DOHH2 (cell line): ENCODE measurements at regions not wholly inside any gene's neighbourhood (a gene's known extent, or its start where the extent isn't known, plus 50 kb on each side); places are given as distances from the start of the nearest gene placed in this dataset.

ENCODE experiments used
- H3F3A ChIP-seq: fragments of 200-600 bp; sonication (generic), shearing (Covaris generic); 2 replicates; pipeline ENCODE4 v1.6.0; 2016; ENCODE audit warnings: antibody characterized with exemption, mild to moderate bottlenecking; ENCODE audit not compliant: control insufficient read depth, insufficient read depth
- H3K27ac ChIP-seq: fragments of 200-600 bp; sonication (generic); 2 replicates; pipeline ENCODE4 v1.5.1; 2014; ENCODE audit warnings: low read depth, mild to moderate bottlenecking, low read length, moderate library complexity
- H3K27me3 ChIP-seq: fragments of 200-600 bp; sonication (generic); 2 replicates; pipeline ENCODE4 v1.6.1; 2014; ENCODE audit warnings: mild to moderate bottlenecking, low read length, mixed read lengths; ENCODE audit not compliant: control insufficient read depth
- H3K36me3 ChIP-seq: fragments of 200-600 bp; sonication (generic); 2 replicates; pipeline ENCODE4 v1.6.1; 2014; ENCODE audit warnings: mild to moderate bottlenecking, low read length, moderate library complexity, mixed read lengths; ENCODE audit not compliant: control insufficient read depth
- H3K4me1 ChIP-seq: fragments of 200-600 bp; sonication (generic); 2 replicates; pipeline ENCODE4 v1.6.1; 2014; ENCODE audit warnings: mild to moderate bottlenecking, low read length, mixed read lengths; ENCODE audit not compliant: control insufficient read depth
- H3K4me2 ChIP-seq: fragments of 200-600 bp; sonication (generic); 2 replicates; pipeline ENCODE4 v1.6.0; 2014; ENCODE audit warnings: mild to moderate bottlenecking, low read length, moderate library complexity
- H3K4me3 ChIP-seq: fragments of 200-600 bp; sonication (generic); 2 replicates; pipeline ENCODE4 v1.5.1; 2014; ENCODE audit warnings: mild to moderate bottlenecking, low read length, mixed read lengths
- H3K79me2 ChIP-seq: fragments of 200-600 bp; sonication (generic); 2 replicates; pipeline ENCODE4 v1.6.1; 2014; ENCODE audit warnings: mild to moderate bottlenecking, low read length, mixed read lengths; ENCODE audit not compliant: control insufficient read depth
- H3K9me2 ChIP-seq: fragments of 200-600 bp; sonication (generic); replicated peaks from 2 replicates; pipeline ENCODE4 v1.6.1; 2014; ENCODE audit warnings: mild to moderate bottlenecking, low read length, mixed read lengths; ENCODE audit not compliant: control insufficient read depth
- H3K9me3 ChIP-seq: fragments of 200-600 bp; sonication (generic); 2 replicates; pipeline ENCODE4 v1.6.1; 2014; ENCODE audit warnings: antibody characterized with exemption, low read length, mixed read lengths; ENCODE audit not compliant: control insufficient read depth, insufficient read depth
- H4K20me1 ChIP-seq: fragments of 200-600 bp; sonication (generic); 2 replicates; pipeline ENCODE4 v1.6.0; 2014; ENCODE audit warnings: low read depth, mild to moderate bottlenecking, antibody characterized with exemption, low read length, moderate library complexity; ENCODE audit not compliant: control insufficient read depth, insufficient read depth
- CTCF ChIP-seq: fragments of 200-600 bp; sonication (generic); IDR thresholded peaks from one replicate; pipeline ENCODE4 v1.5.1; 2014; ENCODE audit warnings: antibody characterized with exemption, mild to moderate bottlenecking, low read depth, low read length; ENCODE audit not compliant: poor library complexity, severe bottlenecking
- EZH2phosphoT487 ChIP-seq: fragments of 200-600 bp; sonication (generic); IDR thresholded peaks from 2 replicates; pipeline ENCODE4 v1.6.1; 2017; ENCODE audit warnings: borderline replicate concordance, mild to moderate bottlenecking, antibody characterized with exemption, low read length, moderate library complexity, mixed read lengths

- H3K4me2 ChIP-seq = no peak overlapping the region
- TF ChIP-seq CTCF (no peak), EZH2phosphoT487 (no peak)
- no peaks in the 10 kb centered on the region for H4K20me1 ChIP-seq
- H3F3A ChIP-seq = no peaks in the 10 kb centered on the region
- no peak overlapping the region for H3K4me3 ChIP-seq
- no peaks in the 10 kb centered on the region for H3K79me2 ChIP-seq
- no peaks in the 10 kb centered on the region for H3K9me3 ChIP-seq
- H3K4me1 ChIP-seq = no peaks in the 10 kb centered on the region
- no peaks in the 10 kb centered on the region for H3K27me3 ChIP-seq
- no peaks in the 10 kb centered on the region for H3K9me2 ChIP-seq
- no peaks in the 10 kb centered on the region for H3K36me3 ChIP-seq
- no peak overlapping the region for H3K27ac ChIP-seq
Observed at GRCh38 chr5:162485666-162486292, 418.2 kb downstream of the GABRG2 start.

DNA sequence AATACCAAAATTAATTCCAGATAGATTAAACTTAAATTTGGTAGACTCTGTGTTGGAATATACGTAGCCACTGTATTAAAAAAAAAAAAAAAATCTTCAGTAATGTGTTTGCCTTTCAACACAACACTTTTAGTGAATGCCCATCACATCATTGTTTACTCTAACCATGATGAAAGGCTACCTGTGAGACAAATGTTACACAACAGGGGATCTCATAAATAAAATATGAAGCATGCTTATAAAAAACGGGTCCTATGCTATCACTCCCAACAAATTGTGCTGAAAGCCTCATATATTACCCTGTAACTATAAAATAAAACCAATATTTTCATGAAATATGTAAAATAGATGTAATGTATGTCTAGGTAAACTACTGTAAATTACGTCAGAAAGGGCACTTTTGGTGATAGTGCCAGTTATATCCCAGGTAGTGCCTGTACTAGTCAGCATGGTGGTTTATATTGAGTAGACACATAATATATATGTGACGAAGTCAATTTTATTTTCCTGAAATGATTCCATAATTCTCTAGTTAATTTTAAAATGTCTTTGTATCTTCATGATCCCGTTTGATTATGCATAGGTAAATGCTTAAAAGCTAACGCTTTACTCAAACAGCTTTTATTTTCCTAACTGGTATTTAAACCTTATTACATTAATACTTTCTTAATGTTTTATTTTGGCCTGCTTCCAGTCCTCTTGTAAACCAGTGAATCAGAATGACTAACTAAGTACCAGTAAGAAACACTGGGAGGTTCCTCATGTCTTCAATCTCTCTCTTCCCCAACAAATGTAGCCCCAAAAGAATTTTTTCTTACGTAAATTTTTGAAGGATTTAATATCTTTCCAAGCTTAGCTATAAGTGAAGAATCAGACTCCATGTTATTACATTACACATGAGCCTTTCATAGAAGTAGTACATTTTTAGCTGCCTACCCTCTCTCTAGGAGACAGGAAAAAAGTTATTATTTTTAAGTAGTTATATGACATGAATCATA, 420.3 kb downstream of the GABRG2 start:
- H3K4me1 ChIP-seq = peaks cover 4% of the 10 kb centered on the region
- no peak overlapping the region for H3K27ac ChIP-seq
- TF ChIP-seq CTCF (no peak), EZH2phosphoT487 (no peak)
- H3K9me2 ChIP-seq = no peaks in the 10 kb centered on the region
- H3K9me3 ChIP-seq = no peaks in the 10 kb centered on the region
- no peak overlapping the region for H3K4me2 ChIP-seq
- no peak overlapping the region for H3K4me3 ChIP-seq
- no peaks in the 10 kb centered on the region for H3F3A ChIP-seq
- no peaks in the 10 kb centered on the region for H3K79me2 ChIP-seq
- H3K27me3 ChIP-seq = no peaks in the 10 kb centered on the region
- H4K20me1 ChIP-seq = no peaks in the 10 kb centered on the region
- no peaks in the 10 kb centered on the region for H3K36me3 ChIP-seq

DNA sequence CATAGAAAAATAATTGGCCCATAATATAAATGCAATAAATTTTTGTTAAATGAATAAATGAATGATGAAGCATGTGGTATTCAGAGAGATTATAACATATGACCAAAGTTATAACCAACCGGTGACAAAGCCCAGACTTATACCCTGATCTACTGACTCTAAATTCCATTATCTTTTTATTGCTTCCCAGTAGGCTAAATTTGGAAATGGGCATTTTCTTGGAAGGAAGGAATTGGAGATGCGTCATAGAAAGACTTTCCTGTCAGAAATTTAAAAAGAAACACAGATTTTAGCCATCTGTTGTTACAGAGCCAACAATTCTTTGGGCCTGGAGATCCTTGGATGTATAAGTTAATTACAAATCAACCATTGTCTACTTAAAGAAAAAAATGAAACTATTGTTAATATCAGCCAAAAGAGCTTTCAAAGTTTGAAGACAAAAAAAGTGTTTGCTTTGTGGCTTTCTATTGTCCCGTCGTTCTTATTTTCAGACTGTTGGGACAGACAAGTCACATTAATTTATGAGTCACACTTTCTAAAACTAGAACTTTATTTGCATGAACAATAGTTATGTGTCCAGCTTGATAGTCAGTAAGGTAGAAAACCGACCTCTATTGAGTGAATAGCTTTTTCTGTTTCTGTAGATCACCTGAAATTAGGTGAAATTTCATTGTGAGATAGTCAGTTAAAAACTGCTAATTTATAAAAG, 428.7 kb downstream of the GABRG2 start:
- peak overlapping the region; percentile 24; the same call in 1 of the 2 replicates for H3K27ac ChIP-seq
- no peaks in the 10 kb centered on the region for H4K20me1 ChIP-seq
- no peaks in the 10 kb centered on the region for H3K36me3 ChIP-seq
- H3K4me1 ChIP-seq = peaks cover 28% of the 10 kb centered on the region
- H3K4me2 ChIP-seq = peak overlapping the region; percentile 27; the same call in 1 of the 2 replicates
- 0 out of 2 replicates have a peak overlapping the region, but pooled peaks have one; percentile 16 for H3K4me3 ChIP-seq
- TF ChIP-seq CTCF = no peak
- no peak for TF ChIP-seq EZH2phosphoT487
- H3F3A ChIP-seq = no peaks in the 10 kb centered on the region
- no peaks in the 10 kb centered on the region for H3K9me2 ChIP-seq
- H3K27me3 ChIP-seq = no peaks in the 10 kb centered on the region
- no peaks in the 10 kb centered on the region for H3K9me3 ChIP-seq
- H3K79me2 ChIP-seq = no peaks in the 10 kb centered on the region
